DMS53 treated with DMSO at 0.1 percent for 48 hours (cell line): ENCODE measurements at regions not wholly inside any gene's neighbourhood (a gene's known extent, or its start where the extent isn't known, plus 50 kb on each side); places are given as distances from the start of the nearest gene placed in this dataset.

Experiments used
- DNase-seq: peaks from one replicate; lab custom pipeline; 2025; ENCODE audit not compliant: unreplicated experiment; lab: John Stamatoyannopoulos, UW

DNA sequence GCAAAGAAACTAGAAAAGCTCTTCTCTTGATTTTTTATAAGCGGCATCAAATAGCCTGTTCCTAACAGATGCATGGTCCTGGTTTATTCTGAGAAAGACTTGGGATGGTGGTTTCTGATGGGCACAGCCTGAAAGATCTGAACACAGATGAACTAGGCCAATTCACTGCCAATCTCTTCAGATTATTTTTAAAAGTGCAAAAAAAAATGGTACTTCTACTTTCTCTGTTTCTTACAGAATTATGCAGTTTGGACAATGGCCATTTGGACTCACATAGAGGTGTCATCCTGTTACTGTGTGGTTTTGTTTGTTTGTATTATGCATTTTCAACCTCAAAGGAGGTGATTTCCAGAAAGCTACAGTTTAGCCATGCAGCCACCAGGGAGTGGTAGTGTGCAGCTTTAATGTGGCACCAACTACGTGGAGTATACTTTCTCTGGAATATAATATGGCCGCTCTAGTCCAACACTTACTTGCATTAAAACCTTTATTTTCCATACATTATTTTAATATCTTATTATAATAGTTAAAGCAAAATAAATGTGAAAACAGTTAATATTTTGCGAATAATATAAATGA lies 469.8 kb upstream of the KIRREL3 start:
- peak; percentile 22 for DNase-seq

GRCh38 chr11:127464325-127464724 lies 463.8 kb upstream of the KIRREL3 start:
- DNase-seq: no peak

DNA sequence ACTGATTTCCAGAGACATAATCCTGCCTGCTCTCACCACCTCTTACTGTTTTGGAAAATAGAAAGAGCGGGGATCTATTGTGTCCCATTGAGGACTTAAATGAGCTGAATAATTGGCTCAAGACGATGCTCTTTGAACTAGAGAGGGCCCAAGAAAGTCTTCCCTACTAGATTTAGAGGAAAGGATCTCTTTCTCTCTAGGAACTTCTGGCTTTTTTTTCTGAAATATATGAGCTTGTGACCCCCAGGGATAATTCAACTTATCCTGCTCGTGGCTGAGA lies 461.4 kb upstream of the KIRREL3 start:
- DNase-seq: no peak

DNA sequence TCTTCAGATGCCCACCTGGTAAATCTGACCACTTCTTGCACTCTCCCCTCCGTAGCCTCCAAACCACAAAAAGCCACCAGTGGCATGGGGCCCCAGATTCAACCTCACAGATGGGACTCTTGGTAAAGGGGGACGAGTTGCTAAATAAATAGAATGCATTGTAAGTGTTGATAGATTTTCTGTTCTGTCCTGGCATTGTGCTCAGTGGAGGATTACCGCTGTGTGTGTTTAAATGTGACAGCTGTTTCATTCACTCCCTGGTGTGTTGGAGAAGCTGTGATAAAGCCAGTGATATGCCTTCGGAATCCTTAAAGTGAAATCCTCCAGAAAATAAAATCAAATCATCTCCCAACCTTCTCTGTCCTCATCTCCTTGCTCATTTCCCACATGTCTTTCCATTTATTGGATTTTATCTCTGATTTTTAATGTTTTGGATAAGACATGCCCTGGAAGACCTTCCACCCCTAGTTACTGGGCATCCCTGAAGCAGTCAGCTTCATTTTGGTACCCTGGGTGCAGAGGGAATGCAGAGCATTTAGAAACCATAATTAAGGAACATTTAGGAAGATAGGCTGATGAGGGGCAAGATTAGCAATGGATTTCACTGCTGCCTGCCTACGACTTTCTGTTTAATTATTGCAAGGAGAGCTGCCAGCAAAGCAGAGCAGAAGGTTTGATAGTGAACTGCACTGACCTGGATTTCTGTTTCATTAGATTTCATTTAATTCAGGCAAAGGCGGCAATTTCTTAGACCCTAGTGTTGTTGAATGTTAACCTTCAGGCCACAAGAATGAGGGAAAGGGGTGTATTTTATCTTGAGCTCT lies 460.9 kb upstream of the KIRREL3 start:
- DNase-seq: no peak

- no peak for DNase-seq
Measured at GRCh38 chr11:127458561-127458960, 458.0 kb upstream of the KIRREL3 start.

GRCh38 chr11:127454856-127455255 lies 454.3 kb upstream of the KIRREL3 start:
- peak; percentile 84 for DNase-seq

GRCh38 chr11:127452533-127452932 lies 452.0 kb upstream of the KIRREL3 start:
- no peak for DNase-seq

- no peak for DNase-seq
Measured at GRCh38 chr11:127451861-127452260, 451.3 kb upstream of the KIRREL3 start.

DNA sequence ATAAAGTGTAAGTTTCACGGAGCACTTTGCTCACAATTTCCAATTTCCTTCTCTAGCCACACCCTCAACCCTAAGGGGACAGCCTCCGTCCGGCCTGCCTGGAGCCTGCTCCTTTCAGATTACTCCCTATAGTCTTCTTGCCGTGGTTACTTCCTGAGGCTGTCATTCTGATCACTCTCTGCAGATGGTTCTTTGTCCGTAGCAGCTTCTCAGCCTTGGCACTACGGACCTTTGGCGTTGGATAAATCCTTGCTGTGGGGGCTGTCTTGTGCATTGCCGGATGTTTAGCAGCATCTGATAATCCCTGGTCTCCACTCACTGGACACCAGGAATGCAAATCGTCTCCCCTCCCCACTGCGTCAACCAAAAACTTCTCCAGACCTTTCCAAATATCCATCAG lies 447.5 kb upstream of the KIRREL3 start:
- no peak for DNase-seq

GRCh38 chr11:127445476-127445875 lies 444.9 kb upstream of the KIRREL3 start:
- DNase-seq: no peak

DNA sequence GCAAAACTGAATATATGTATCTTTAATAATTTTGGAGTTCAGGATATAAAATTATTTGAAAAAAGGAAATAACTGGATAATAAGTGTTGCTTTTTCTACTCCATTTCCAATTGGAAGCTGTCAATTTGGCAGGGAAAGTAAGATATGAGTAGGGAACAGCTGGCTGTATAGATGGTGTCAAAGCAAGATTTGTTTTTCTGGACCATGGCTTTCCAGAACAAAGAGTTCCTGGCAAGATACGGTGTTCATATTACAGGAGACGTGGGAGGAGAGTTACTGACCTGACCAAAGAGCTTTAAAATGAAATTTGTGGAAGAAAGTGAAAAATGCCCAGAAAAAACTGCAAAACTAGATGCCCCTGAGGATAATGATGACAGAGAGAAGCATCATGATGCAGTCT lies 442.7 kb upstream of the KIRREL3 start:
- DNase-seq: no peak

DNA sequence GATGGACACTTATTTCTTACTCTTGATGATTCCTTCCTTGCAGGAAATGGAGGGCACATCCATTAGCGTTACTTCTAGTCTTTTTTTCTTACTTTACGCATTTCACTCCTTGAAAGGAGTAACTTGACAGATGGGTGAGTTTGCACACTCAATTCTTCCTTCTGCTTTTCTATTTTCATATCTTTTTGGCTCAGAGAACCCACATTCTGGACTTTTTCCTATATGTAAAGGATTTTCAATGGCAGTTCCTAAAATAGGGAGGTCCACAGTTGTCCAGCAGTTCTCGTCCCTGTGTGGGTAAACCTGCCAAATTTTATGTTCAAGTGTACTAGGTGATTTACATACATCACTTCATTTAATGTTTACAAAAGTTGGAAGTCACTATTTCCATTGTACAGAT lies 440.0 kb upstream of the KIRREL3 start:
- no peak for DNase-seq

DNA sequence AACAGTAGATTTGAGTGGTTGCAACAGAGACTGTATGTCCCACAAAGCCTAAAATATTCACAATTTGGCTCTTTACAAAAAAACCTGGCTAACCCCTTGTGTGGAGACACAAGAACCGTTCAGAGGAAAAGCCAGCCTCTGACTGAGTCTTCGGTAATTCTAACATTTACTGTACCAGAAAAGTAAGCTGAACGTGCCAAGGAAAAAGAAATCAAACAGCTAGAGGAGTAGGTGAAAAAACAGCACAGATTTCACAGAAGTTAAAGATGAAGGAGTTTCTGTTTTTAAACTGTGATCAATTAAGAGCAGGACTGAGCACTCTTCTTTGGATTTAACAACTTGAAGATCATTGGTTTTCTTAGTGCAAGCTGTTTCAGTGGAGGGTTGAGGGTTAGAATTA lies 424.7 kb upstream of the KIRREL3 start:
- no peak for DNase-seq

GRCh38 chr11:127424661-127425060 lies 424.1 kb upstream of the KIRREL3 start:
- no peak for DNase-seq

- no peak for DNase-seq
Measured at GRCh38 chr11:127420139-127420538, 419.6 kb upstream of the KIRREL3 start.

DNA sequence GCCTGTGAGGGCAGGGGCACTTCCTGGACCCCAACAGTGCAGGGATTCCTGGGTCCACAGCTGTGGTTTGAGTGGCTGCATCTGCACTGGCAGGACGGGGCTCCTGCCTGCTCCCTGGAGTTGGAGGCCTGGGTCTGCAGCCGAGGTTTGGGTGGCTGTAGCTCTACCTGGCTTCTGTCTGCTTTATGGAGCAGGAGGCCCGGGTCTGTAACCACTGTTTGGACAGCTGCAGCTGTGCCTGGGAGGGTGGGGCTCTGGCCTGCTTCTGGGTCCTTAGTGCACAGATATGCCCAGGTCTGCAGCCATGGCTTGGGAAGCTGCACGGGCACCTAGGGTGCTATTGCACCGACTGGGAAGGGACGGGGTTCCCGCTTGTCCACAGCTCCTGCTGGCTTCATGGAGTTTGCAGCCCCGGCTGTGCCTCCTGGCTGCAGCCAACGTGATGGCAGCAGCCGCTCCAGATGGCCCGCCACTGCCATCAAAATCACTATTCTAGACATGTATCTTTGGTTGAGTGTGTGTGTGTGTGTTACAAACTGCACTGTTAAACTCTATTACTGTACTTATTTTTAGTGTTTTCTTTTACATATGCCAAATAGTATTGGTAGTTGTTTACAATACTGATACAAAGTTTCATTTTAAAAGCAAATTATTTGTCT lies 412.3 kb upstream of the KIRREL3 start:
- peak; percentile 59 for DNase-seq

DNA sequence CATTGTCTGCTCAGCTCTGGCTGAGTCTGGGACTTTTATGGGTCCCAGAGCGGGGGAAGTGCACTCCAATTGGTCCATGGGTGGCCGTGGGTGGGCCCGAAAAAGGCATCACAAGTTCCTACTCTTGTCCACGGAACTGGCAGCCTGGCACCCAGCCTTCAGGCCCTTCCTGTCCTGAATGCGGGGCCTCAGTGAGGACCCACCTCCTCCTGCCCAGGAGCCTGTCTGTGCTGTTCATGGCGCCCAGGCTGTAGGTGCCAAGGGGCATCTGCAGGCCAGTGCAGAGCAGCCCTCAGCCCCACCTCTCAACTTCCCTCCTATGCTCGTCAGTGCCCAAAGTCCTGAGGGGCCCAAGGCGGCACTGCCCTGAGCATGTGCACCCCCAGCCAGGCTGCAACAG lies 411.7 kb upstream of the KIRREL3 start:
- no peak for DNase-seq

DNA sequence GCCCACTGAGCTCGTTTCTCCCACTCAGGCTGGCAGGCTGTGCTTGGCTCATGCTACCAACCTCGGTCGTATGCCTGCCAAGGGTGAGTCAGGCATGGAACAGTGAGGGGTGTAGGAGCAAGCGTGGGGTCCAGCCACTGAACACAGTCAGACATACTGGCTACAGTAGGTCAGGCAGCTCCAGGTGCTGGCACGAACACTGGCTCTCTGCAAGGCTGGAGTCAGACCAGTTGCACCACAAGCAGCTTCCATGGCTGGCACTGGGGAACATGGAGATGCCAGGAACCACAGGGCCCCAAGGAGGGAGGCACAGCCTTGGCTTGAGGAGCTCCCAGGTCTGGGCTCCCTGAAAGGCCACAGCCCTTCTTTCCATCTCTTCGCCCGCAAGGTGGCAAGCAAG lies 410.7 kb upstream of the KIRREL3 start:
- DNase-seq: no peak

GRCh38 chr11:127395034-127395433 lies 394.5 kb upstream of the KIRREL3 start:
- no peak for DNase-seq

- DNase-seq: no peak
Measured at GRCh38 chr11:127393460-127393997, 393.0 kb upstream of the KIRREL3 start.

GRCh38 chr11:127392575-127392974 lies 392.0 kb upstream of the KIRREL3 start:
- no peak for DNase-seq

DNA sequence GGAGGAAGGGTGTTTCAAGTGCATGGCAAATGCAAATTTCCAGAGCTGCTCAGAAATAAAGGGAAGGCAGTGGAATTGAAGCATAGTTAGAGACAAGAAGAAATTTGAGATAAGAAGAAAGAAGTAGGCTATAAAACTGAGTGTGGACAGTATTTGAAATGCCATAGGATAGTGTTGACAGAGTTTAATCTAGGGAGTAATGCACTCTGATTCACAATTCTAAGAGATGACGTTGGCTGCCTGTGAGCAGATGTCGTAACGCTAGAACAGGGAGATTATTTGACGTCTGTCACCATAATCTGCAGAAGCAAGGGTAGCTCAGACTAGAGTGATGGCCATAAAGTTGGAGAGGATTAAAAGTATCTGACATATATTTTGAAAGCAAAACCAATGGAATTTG lies 389.9 kb upstream of the KIRREL3 start:
- DNase-seq: no peak
